Erythroblast (primary cell): ENCODE measurements at regions not wholly inside any gene's neighbourhood (a gene's known extent, or its start where the extent isn't known, plus 50 kb on each side); places are given as distances from the start of the nearest gene placed in this dataset.

ENCODE experiments used
- GATA1 ChIP-seq: IDR thresholded peaks from 2 replicates; pipeline ENCODE4 v1.6.1; 2011; ENCODE audit warnings: low read depth, mild to moderate bottlenecking, control low read depth, low read length, moderate library complexity
- POLR2A ChIP-seq: IDR thresholded peaks from 2 replicates; pipeline ENCODE4 v1.6.1; 2011; ENCODE audit warnings: mild to moderate bottlenecking, low read length

DNA sequence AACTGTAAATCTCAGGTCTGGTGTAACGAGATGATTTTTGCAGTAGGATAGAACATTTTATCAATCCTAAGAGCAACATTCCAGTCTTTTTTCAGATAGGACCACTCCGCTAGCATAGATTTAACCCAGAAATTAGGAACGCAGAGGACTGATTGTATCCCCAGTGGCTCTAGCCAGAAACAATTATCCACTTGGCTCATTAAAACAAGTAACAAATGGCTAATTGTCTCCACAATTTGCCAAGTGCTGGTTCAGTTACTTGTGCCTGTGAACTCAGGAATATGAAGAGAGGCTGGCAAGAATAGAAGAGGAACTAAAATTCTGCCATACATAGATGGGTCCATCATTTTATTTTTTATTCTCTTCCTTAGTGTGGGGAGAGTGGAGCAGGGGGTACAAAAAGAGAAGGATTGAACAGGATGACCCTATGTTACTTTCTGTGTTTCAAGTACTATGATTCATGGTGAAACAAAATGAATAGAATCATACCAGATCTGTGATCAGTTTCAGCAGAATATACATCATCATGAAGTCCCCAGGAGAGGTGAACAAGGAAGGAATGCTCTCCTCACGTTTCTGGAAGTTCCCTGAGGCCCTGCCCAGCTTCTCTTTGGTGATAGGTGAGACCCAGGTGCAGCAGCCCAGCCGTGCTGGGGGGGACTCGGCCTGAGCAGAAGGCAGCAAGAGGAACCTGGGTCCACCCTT, 121.6 kb downstream of the ARL4C start:
- TF ChIP-seq POLR2A (no peak), GATA1 (no peak)
